Natural killer cell (primary cell): ENCODE measurements at regions not wholly inside any gene's neighbourhood (a gene's known extent, or its start where the extent isn't known, plus 50 kb on each side); places are given as distances from the start of the nearest gene placed in this dataset.
"Not testable (repeated sequence)": the region's sequence is repeated elsewhere in the genome, so short reads cannot be mapped to it uniquely, and the experiment has no call there.

Source experiments
- ATAC-seq, 3 donors: fragments of 150-1000 bp in 2 of 3; fragments of 200-7000 bp in 1 of 3; cut with Tn5 transposase; 1 replicate in 1 of 3; 2 replicates in 2 of 3; pipeline ENCODE4 v1.10.0; 2021; ENCODE audit warnings: mild to moderate bottlenecking in 2 of 3, moderate library complexity in 2 of 3
- DNase-seq, 2 donors: peaks; one replicate each; pipeline versions ENCODE4 v3.0.0 to v3.0.0-alpha.2; 2013 to 2021; ENCODE audit warnings: mixed read lengths in 1 of 2
- H3K27ac ChIP-seq: one replicate; pipeline ENCODE4 v1.5.1; 2013; ENCODE audit warnings: mild to moderate bottlenecking, low read length
- H3K27me3 ChIP-seq: one replicate; pipeline ENCODE4 v1.6.1; 2013; ENCODE audit warnings: low read length; ENCODE audit not compliant: control insufficient read depth, insufficient read depth
- H3K36me3 ChIP-seq: one replicate; pipeline ENCODE4 v1.6.1; 2013; ENCODE audit warnings: low read length; ENCODE audit not compliant: control insufficient read depth, insufficient read depth
- H3K4me1 ChIP-seq: one replicate; pipeline ENCODE4 v1.6.1; 2013; ENCODE audit warnings: low read length; ENCODE audit not compliant: control insufficient read depth, insufficient read depth
- H3K4me3 ChIP-seq: one replicate; pipeline ENCODE4 v1.5.1; 2013; ENCODE audit warnings: low read length
- H3K9me3 ChIP-seq: one replicate; pipeline ENCODE4 v1.6.1; 2013; ENCODE audit warnings: low read length; ENCODE audit not compliant: control insufficient read depth, insufficient read depth
- H3K27ac Mint-ChIP-seq, 2 donors: one replicate each; pipeline ENCODE4 v1.8.0; 2022; ENCODE audit warnings: mild to moderate bottlenecking in 2 of 2, mixed read lengths in 2 of 2, moderate library complexity in 1 of 2
- H3K27me3 Mint-ChIP-seq, 2 donors: one replicate each; pipeline ENCODE4 v1.8.0; 2022; ENCODE audit warnings: low read depth in 2 of 2, mixed read lengths in 2 of 2
- H3K36me3 Mint-ChIP-seq: one replicate; pipeline ENCODE4 v1.8.0; 2022; ENCODE audit warnings: mixed read lengths
- H3K4me1 Mint-ChIP-seq, 2 donors: one replicate each; pipeline ENCODE4 v1.8.0; 2022; ENCODE audit warnings: mixed read lengths in 2 of 2
- H3K4me3 Mint-ChIP-seq: one replicate; pipeline ENCODE4 v1.8.0; 2022; ENCODE audit warnings: mild to moderate bottlenecking, moderate library complexity, mixed read lengths
- H3K9me3 Mint-ChIP-seq, 2 donors: one replicate each; pipeline ENCODE4 v1.8.0; 2022; ENCODE audit warnings: mixed read lengths in 2 of 2
- WGBS: methylation state at CpG from one replicate; pipeline ENCODE4 v1.1.7; 2013; ENCODE audit warnings: missing lambda C conversion rate; ENCODE audit not compliant: insufficient coverage; 5-methylcytosine and 5-hydroxymethylcytosine counted together
- intact Hi-C: fragments of 100-400 bp; cut with micrococcal nuclease; formaldehyde crosslinking; loops from one replicate; pipeline ENCODE4 v1.14.2; 2022
- TF ChIP-seq, protein P1 (sequence below): fragments of 200-600 bp; IDR thresholded peaks from one replicate; pipeline ENCODE4 v1.8.0; 2022; ENCODE audit warnings: antibody characterized with exemption

DNA sequence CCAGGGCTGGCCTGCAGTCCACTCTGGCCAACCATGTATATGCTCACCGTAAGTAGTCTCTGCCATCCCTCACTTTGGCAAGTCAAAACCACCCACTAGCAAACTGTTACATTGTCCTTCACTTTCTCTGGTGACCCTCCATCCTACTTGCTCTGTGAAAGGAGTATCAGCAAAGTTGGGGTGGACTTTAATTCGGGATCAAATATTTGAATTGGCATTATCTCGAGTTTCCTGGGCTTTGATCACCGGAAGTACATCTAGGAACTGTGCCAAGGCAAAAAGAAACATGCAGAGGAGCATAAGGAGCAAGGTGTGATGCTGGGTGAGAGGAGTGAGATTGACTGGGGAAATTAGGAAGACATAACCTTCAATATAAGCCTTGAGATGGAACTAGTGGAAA is 188.9 kb upstream of the P2RY1 start:
- Mint-ChIP-seq H3K4me3 (no peak overlapping the region), H3K9me3 (peaks cover 3 to 5% of the 10 kb centered on the region in 2 donors), H3K36me3 (peaks cover 7% of the 10 kb centered on the region), H3K27me3 (no peaks in the 10 kb centered on the region), H3K4me1 (no peaks in the 10 kb centered on the region), H3K27ac (no peak overlapping the region)
- DNase-seq (no peak), ATAC-seq (no peak)
- Histone ChIP-seq H3K36me3 (no peaks in the 10 kb centered on the region), H3K4me3 (no peak overlapping the region), H3K27me3 (no peaks in the 10 kb centered on the region), H3K27ac (no peak overlapping the region), H3K9me3 (peaks cover 3% of the 10 kb centered on the region), H3K4me1 (no peaks in the 10 kb centered on the region)
- TF ChIP-seq, protein P1, sequence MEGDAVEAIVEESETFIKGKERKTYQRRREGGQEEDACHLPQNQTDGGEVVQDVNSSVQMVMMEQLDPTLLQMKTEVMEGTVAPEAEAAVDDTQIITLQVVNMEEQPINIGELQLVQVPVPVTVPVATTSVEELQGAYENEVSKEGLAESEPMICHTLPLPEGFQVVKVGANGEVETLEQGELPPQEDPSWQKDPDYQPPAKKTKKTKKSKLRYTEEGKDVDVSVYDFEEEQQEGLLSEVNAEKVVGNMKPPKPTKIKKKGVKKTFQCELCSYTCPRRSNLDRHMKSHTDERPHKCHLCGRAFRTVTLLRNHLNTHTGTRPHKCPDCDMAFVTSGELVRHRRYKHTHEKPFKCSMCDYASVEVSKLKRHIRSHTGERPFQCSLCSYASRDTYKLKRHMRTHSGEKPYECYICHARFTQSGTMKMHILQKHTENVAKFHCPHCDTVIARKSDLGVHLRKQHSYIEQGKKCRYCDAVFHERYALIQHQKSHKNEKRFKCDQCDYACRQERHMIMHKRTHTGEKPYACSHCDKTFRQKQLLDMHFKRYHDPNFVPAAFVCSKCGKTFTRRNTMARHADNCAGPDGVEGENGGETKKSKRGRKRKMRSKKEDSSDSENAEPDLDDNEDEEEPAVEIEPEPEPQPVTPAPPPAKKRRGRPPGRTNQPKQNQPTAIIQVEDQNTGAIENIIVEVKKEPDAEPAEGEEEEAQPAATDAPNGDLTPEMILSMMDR, result no peak
- WGBS, result 71% methylated on average over 4 of the region's 4 CpGs
- intact Hi-C loops, result no loop called here

GRCh38 chr3:152650177-152650576 is 184.8 kb upstream of the P2RY1 start:
- WGBS, result 78% methylated on average over 2 of the region's 4 CpGs
- intact Hi-C loops, result no loop called here
- H3K4me3 ChIP-seq, result no peak overlapping the region
- H3K4me3 Mint-ChIP-seq, result no peak overlapping the region
- no peaks in the 10 kb centered on the region for H3K4me1 ChIP-seq
- H3K27ac ChIP-seq, result no peak overlapping the region
- TF ChIP-seq, protein P1, result no peak
- ATAC-seq (no peak), DNase-seq (no peak)
- H3K27me3 Mint-ChIP-seq, result no peaks in the 10 kb centered on the region
- H3K36me3 Mint-ChIP-seq, result no peaks in the 10 kb centered on the region
- no peaks in the 10 kb centered on the region for H3K27me3 ChIP-seq
- H3K4me1 Mint-ChIP-seq, result no peaks in the 10 kb centered on the region
- peaks cover 0 to 3% of the 10 kb centered on the region in 2 donors for H3K9me3 Mint-ChIP-seq
- H3K27ac Mint-ChIP-seq, result no peak overlapping the region
- no peaks in the 10 kb centered on the region for H3K36me3 ChIP-seq
- peaks cover under 1% of the 10 kb centered on the region for H3K9me3 ChIP-seq

- H3K4me1 ChIP-seq, result not testable (repeated sequence)
Measured at GRCh38 chr3:152650923-152651322, 184.0 kb upstream of the P2RY1 start.

GRCh38 chr3:152656214-152656971 is 178.5 kb upstream of the P2RY1 start:
- no peak overlapping the region for H3K4me3 ChIP-seq
- H3K9me3 Mint-ChIP-seq, result peaks cover 0 to 2% of the 10 kb centered on the region in 2 donors
- no peak overlapping the region for H3K27ac ChIP-seq
- H3K36me3 Mint-ChIP-seq, result no peaks in the 10 kb centered on the region
- TF ChIP-seq, protein P1, result no peak
- WGBS, result 32% methylated on average over 8 of the region's 10 CpGs
- no peaks in the 10 kb centered on the region for H3K27me3 ChIP-seq
- DNase-seq (no peak), ATAC-seq (peak in 1 of 3 donors; percentile 38)
- H3K4me1 ChIP-seq, result no peaks in the 10 kb centered on the region
- no peaks in the 10 kb centered on the region for H3K9me3 ChIP-seq
- H3K36me3 ChIP-seq, result no peaks in the 10 kb centered on the region
- H3K4me3 Mint-ChIP-seq, result no peak overlapping the region
- H3K27me3 Mint-ChIP-seq, result no peaks in the 10 kb centered on the region
- H3K4me1 Mint-ChIP-seq, result peaks cover 7% of the 10 kb centered on the region in 2 donors
- intact Hi-C loops, result no loop called here
- no peak overlapping the region for H3K27ac Mint-ChIP-seq

More at GRCh38 chr3:152650923-152651322, 184.0 kb upstream of the P2RY1 start:
- intact Hi-C loops, H3K36me3 Mint-ChIP-seq, DNase-seq, H3K36me3 ChIP-seq, H3K9me3 ChIP-seq, H3K4me3 ChIP-seq, H3K27me3 ChIP-seq, H3K27ac Mint-ChIP-seq, H3K9me3 Mint-ChIP-seq, H3K27me3 Mint-ChIP-seq, H3K4me1 Mint-ChIP-seq, H3K27ac ChIP-seq, ATAC-seq, H3K4me3 Mint-ChIP-seq: not testable (repeated sequence)
- 83% methylated on average over 3 of the region's 4 CpGs for whole genome bisulfite sequencing
